ENCODE measurements at regions not wholly inside any gene's neighbourhood (a gene's known extent, or its start where the extent isn't known, plus 50 kb on each side); places are given as distances from the start of the nearest gene placed in this dataset.

- DNase-seq (ENCODE audit: extremely low spot score, unreplicated experiment) = no peak
- Mint-ChIP-seq H3K27ac (ENCODE audit: unreplicated experiment) (no peak overlapping the region), H3K36me3 (ENCODE audit: unreplicated experiment) (peaks cover 31% of the 10 kb centered on the region), H3K4me1 (ENCODE audit: unreplicated experiment) (peaks cover 14% of the 10 kb centered on the region), H3K9me3 (ENCODE audit: unreplicated experiment) (peaks cover 14% of the 10 kb centered on the region), H3K27me3 (ENCODE audit: unreplicated experiment) (no peaks in the 10 kb centered on the region), H3K4me3 (ENCODE audit: unreplicated experiment) (no peak overlapping the region)
- TF ChIP-seq CTCF (IDR thresholded peaks at IDR 0.05) = no peak
These were observed 115.9 kb upstream of the NAA20 start for GRCh38 chr20:19901226-19901625.

GRCh38 chr20:19903168-19903811 is 113.9 kb upstream of the NAA20 start:
- Mint-ChIP-seq H3K36me3 (ENCODE audit: unreplicated experiment) (peaks cover 19% of the 10 kb centered on the region), H3K27me3 (ENCODE audit: unreplicated experiment) (no peaks in the 10 kb centered on the region), H3K9me3 (ENCODE audit: unreplicated experiment) (peaks cover 14% of the 10 kb centered on the region), H3K4me1 (ENCODE audit: unreplicated experiment) (peaks cover 16% of the 10 kb centered on the region), H3K4me3 (ENCODE audit: unreplicated experiment) (no peak overlapping the region), H3K27ac (ENCODE audit: unreplicated experiment) (no peak overlapping the region)
- no peak for TF ChIP-seq CTCF (IDR thresholded peaks at IDR 0.05)
- no peak for DNase-seq (ENCODE audit: extremely low spot score, unreplicated experiment)

GRCh38 chr20:19907326-19908056 is 109.7 kb upstream of the NAA20 start:
- H3K27me3 Mint-ChIP-seq (ENCODE audit: unreplicated experiment) = no peaks in the 10 kb centered on the region
- H3K4me1 Mint-ChIP-seq (ENCODE audit: unreplicated experiment) = peaks cover 18% of the 10 kb centered on the region
- no peak overlapping the region for H3K27ac Mint-ChIP-seq (ENCODE audit: unreplicated experiment)
- no peaks in the 10 kb centered on the region for H3K9me3 Mint-ChIP-seq (ENCODE audit: unreplicated experiment)
- no peak for TF ChIP-seq CTCF (IDR thresholded peaks at IDR 0.05)
- peaks cover 3% of the 10 kb centered on the region for H3K36me3 Mint-ChIP-seq (ENCODE audit: unreplicated experiment)
- H3K4me3 Mint-ChIP-seq (ENCODE audit: unreplicated experiment) = no peak overlapping the region
- DNase-seq (ENCODE audit: extremely low spot score, unreplicated experiment) = no peak

GRCh38 chr20:19908576-19908975 is 108.6 kb upstream of the NAA20 start:
- Mint-ChIP-seq H3K9me3 (ENCODE audit: unreplicated experiment) (no peaks in the 10 kb centered on the region), H3K27ac (ENCODE audit: unreplicated experiment) (no peak overlapping the region)
- TF ChIP-seq CTCF (IDR thresholded peaks at IDR 0.05) = no peak

GRCh38 chr20:19909725-19910124 is 107.4 kb upstream of the NAA20 start:
- H3K27ac Mint-ChIP-seq (ENCODE audit: unreplicated experiment) = no peak overlapping the region
- no peaks in the 10 kb centered on the region for H3K9me3 Mint-ChIP-seq (ENCODE audit: unreplicated experiment)
- H3K27me3 Mint-ChIP-seq (ENCODE audit: unreplicated experiment) = no peaks in the 10 kb centered on the region
- no peak for TF ChIP-seq CTCF (IDR thresholded peaks at IDR 0.05)
- H3K36me3 Mint-ChIP-seq (ENCODE audit: unreplicated experiment) = peaks cover 3% of the 10 kb centered on the region
- no peak overlapping the region for H3K4me3 Mint-ChIP-seq (ENCODE audit: unreplicated experiment)
- H3K4me1 Mint-ChIP-seq (ENCODE audit: unreplicated experiment) = peaks cover 25% of the 10 kb centered on the region
- no peak for DNase-seq (ENCODE audit: extremely low spot score, unreplicated experiment)

More at GRCh38 chr20:19908576-19908975, 108.6 kb upstream of the NAA20 start:
- no peaks in the 10 kb centered on the region for H3K27me3 Mint-ChIP-seq (ENCODE audit: unreplicated experiment)
- DNase-seq (ENCODE audit: extremely low spot score, unreplicated experiment) = no peak
- H3K36me3 Mint-ChIP-seq (ENCODE audit: unreplicated experiment) = peaks cover 3% of the 10 kb centered on the region
- no peak overlapping the region for H3K4me3 Mint-ChIP-seq (ENCODE audit: unreplicated experiment)
- H3K4me1 Mint-ChIP-seq (ENCODE audit: unreplicated experiment) = peaks cover 18% of the 10 kb centered on the region

Measured in osteocyte (in vitro differentiated cells).